Nephron progenitor cell (in vitro differentiated cells): ENCODE measurements at regions not wholly inside any gene's neighbourhood (a gene's known extent, or its start where the extent isn't known, plus 50 kb on each side); places are given as distances from the start of the nearest gene placed in this dataset.

Source experiments
- DNase-seq: peaks from one replicate; pipeline ENCODE4 v3.0.0; 2021
- H3K27ac Mint-ChIP-seq: 2 replicates; pipeline ENCODE4 v1.8.0; 2021; ENCODE audit warnings: mild to moderate bottlenecking, moderate library complexity, mixed read lengths
- H3K27me3 Mint-ChIP-seq: 2 replicates; pipeline ENCODE4 v1.8.0; 2021; ENCODE audit warnings: mild to moderate bottlenecking, low read depth, mixed read lengths; ENCODE audit not compliant: poor library complexity
- H3K36me3 Mint-ChIP-seq: 2 replicates; pipeline ENCODE4 v1.8.0; 2021; ENCODE audit warnings: low read depth, mixed read lengths
- H3K4me1 Mint-ChIP-seq: 2 replicates; pipeline ENCODE4 v1.8.0; 2021; ENCODE audit warnings: mixed read lengths
- H3K4me3 Mint-ChIP-seq: 2 replicates; pipeline ENCODE4 v1.8.0; 2021; ENCODE audit warnings: mild to moderate bottlenecking, moderate library complexity, mixed read lengths
- H3K9me3 Mint-ChIP-seq: 2 replicates; pipeline ENCODE4 v1.8.0; 2021; ENCODE audit warnings: mild to moderate bottlenecking, moderate library complexity, mixed read lengths
- TF ChIP-seq, protein P1 (sequence below): fragments of 200-600 bp; sonication (generic); IDR thresholded peaks from 2 replicates; pipeline ENCODE4 v1.5.0; 2021; ENCODE audit warnings: antibody characterized with exemption

GRCh38 chr13:58190577-58190976 lies 559.0 kb downstream of the PCDH17 start:
- Mint-ChIP-seq H3K27me3 (no peaks in the 10 kb centered on the region), H3K4me1 (peaks cover 20% of the 10 kb centered on the region), H3K4me3 (no peak overlapping the region), H3K9me3 (no peaks in the 10 kb centered on the region), H3K27ac (peak overlapping the region; percentile 65), H3K36me3 (no peaks in the 10 kb centered on the region)
- no peak for DNase-seq
- TF ChIP-seq, protein P1, sequence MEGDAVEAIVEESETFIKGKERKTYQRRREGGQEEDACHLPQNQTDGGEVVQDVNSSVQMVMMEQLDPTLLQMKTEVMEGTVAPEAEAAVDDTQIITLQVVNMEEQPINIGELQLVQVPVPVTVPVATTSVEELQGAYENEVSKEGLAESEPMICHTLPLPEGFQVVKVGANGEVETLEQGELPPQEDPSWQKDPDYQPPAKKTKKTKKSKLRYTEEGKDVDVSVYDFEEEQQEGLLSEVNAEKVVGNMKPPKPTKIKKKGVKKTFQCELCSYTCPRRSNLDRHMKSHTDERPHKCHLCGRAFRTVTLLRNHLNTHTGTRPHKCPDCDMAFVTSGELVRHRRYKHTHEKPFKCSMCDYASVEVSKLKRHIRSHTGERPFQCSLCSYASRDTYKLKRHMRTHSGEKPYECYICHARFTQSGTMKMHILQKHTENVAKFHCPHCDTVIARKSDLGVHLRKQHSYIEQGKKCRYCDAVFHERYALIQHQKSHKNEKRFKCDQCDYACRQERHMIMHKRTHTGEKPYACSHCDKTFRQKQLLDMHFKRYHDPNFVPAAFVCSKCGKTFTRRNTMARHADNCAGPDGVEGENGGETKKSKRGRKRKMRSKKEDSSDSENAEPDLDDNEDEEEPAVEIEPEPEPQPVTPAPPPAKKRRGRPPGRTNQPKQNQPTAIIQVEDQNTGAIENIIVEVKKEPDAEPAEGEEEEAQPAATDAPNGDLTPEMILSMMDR: no peak

- no peaks in the 10 kb centered on the region for H3K36me3 Mint-ChIP-seq
- H3K4me3 Mint-ChIP-seq: no peak overlapping the region
- no peak overlapping the region for H3K27ac Mint-ChIP-seq
- DNase-seq: no peak
- TF ChIP-seq, protein P1: no peak
- no peaks in the 10 kb centered on the region for H3K9me3 Mint-ChIP-seq
- no peaks in the 10 kb centered on the region for H3K27me3 Mint-ChIP-seq
- H3K4me1 Mint-ChIP-seq: peaks cover 13% of the 10 kb centered on the region
These were observed 560.2 kb downstream of the PCDH17 start for GRCh38 chr13:58191754-58192153.

DNA sequence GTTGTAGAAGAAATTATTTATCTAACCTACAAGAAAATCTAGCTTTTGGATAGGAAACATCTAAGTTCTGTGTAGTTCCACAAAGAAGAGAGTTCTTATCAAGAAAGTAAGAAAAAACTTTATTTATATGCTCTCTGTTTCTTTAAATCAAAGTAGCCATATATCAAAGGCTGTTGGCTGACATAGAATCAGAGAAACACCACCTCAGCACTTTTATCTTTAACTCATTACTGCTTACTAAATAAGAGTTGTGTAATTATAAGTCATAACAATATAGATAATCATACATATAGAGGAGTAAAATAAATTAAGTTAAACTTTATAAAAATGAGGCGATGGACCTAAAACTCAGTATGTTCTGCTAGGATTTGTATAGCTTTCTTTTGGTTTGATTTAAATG lies 570.6 kb downstream of the PCDH17 start:
- no peaks in the 10 kb centered on the region for H3K27me3 Mint-ChIP-seq
- H3K27ac Mint-ChIP-seq: no peak overlapping the region
- H3K4me3 Mint-ChIP-seq: no peak overlapping the region
- no peaks in the 10 kb centered on the region for H3K36me3 Mint-ChIP-seq
- TF ChIP-seq, protein P1: no peak
- H3K9me3 Mint-ChIP-seq: peaks cover 4% of the 10 kb centered on the region
- H3K4me1 Mint-ChIP-seq: no peaks in the 10 kb centered on the region
- DNase-seq: no peak

GRCh38 chr13:58207501-58207900 lies 576.0 kb downstream of the PCDH17 start:
- no peaks in the 10 kb centered on the region for H3K36me3 Mint-ChIP-seq
- peaks cover 25% of the 10 kb centered on the region for H3K4me1 Mint-ChIP-seq
- no peaks in the 10 kb centered on the region for H3K9me3 Mint-ChIP-seq
- no peak overlapping the region for H3K4me3 Mint-ChIP-seq
- TF ChIP-seq, protein P1: no peak
- no peak for DNase-seq
- peak overlapping the region; percentile 11 for H3K27ac Mint-ChIP-seq
- H3K27me3 Mint-ChIP-seq: no peaks in the 10 kb centered on the region

DNA sequence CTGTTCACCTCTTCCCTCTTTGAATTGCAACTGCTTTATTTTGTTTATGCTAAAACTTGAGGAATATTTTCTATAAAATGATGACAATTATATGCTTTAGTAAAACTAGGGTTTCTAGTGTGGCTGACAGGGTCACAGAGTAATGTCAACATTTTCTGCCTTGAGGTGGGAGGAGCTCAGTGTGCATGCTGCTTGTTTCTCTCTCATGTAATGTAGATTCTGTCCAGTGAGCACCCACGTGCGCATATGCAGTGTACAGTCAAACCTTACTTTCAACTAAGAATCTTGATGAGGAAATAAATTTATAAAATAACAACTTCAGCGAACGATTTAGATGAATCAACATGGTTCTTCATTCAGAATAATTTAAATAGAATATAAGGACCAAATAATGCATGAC lies 603.9 kb downstream of the PCDH17 start:
- no peak for DNase-seq
- no peaks in the 10 kb centered on the region for H3K36me3 Mint-ChIP-seq
- H3K27ac Mint-ChIP-seq: no peak overlapping the region
- TF ChIP-seq, protein P1: no peak
- no peaks in the 10 kb centered on the region for H3K27me3 Mint-ChIP-seq
- H3K4me3 Mint-ChIP-seq: no peak overlapping the region
- H3K9me3 Mint-ChIP-seq: peaks cover 6% of the 10 kb centered on the region
- H3K4me1 Mint-ChIP-seq: peaks cover 6% of the 10 kb centered on the region

DNA sequence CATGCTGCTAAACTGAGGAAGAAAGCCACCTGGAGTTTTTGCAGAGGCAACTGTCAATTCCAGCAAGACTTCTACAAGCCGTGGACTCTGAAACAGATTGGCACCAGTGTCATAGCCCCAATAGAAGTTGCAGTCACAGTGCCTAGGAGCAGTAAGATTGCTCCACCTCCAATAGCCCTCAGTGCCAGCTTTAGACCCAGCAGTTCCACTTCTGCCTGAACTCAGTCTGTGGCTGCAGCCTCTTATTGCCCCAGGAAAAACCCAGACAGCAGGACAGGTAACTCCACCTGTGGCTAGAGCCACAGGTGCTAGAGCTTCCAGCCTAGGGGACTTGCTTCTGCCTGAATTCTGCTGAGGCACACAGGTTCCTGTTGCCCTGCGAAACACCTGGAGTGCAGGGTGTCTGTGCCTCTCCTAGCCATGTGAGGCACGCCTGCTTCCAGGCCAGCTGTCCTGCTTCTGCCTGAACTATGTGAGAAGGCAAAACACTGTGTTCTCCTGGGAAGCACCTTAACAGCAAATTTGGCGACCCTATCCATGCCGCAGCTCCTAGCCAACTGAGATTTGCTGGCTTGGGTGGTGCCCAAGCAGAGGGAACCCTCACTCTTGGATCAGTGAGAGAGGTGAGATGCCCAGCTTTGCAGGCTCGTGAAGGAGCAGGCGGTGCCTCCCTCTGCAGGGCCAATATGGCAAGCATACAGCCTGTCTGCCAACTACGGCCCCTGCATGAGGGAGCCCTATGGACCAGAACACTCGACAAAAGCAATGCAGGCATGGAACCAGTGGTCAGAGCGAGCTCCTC lies 607.6 kb downstream of the PCDH17 start:
- TF ChIP-seq, protein P1: no peak
- no peak overlapping the region for H3K4me3 Mint-ChIP-seq
- peaks cover 28% of the 10 kb centered on the region for H3K9me3 Mint-ChIP-seq
- peaks cover 8% of the 10 kb centered on the region for H3K36me3 Mint-ChIP-seq
- H3K4me1 Mint-ChIP-seq: peaks cover 6% of the 10 kb centered on the region
- H3K27ac Mint-ChIP-seq: no peak overlapping the region
- no peaks in the 10 kb centered on the region for H3K27me3 Mint-ChIP-seq
- no peak for DNase-seq
